ENCODE measurements at regions not wholly inside any gene's neighbourhood (a gene's known extent, or its start where the extent isn't known, plus 50 kb on each side); places are given as distances from the start of the nearest gene placed in this dataset.

- DNase-seq, result peak; percentile 4
Observed at GRCh38 chr11:128361451-128362020, 225.8 kb downstream of the ETS1 start.

DNA sequence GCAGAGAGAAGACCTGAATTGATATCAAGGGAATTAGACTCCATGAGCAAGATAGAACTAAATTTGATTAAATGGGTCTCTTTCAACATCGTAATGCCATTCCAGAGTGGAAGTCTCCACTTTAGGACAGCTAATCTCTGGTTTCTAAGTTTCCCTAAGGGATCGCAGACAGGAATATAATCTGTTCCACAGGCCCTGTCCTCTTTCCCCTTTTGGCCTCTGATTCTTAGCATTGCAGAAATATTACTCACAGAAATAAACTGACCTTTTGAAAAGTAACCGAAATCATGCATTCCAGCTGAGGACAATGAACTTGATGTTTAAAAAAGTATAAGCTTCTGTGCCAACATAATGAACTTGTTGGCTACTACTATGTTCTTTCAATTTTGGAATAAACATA is 227.8 kb downstream of the ETS1 start:
- DNase-seq, result no peak

DNA sequence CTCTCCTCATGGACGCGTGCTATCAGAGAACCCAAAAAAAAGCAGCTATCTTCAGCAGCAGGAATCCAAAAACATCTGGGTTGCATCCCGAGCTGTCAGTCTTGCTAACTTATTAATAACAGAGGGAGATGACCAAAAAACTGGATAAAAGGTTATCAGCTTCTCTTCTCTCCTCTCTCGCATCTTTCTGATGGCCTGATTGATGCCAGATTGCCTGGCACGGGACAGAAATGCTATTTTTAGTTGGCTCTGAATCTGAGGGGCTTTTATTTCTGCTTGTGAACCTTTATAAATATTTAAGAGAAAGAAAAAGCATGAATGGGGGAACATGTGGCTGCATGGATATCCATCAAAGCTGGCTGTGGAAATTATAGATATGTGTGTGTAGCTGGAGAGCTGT is 230.3 kb downstream of the ETS1 start:
- DNase-seq, result no peak

GRCh38 chr11:128355558-128355957 is 231.8 kb downstream of the ETS1 start:
- no peak for DNase-seq

GRCh38 chr11:128354476-128354875 is 232.9 kb downstream of the ETS1 start:
- no peak for DNase-seq

DNA sequence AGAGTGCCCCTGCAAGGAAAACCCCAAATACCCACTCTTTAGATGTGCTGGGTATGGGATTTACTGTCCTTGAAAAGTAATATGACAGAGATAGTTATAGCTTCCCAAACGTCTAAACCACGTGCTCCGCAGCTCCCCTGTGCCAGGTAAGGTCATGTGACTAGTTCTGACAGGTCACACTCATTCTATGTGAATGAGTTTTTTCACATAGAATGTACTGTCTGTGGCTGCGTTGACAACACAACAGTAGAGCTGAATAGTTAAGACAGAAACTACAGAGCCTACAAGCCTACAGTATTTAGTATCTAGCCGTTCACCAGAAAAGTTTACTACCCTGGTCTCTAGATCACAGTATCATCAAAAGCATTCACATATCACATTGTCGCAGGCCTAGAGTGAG is 236.2 kb downstream of the ETS1 start:
- DNase-seq, result no peak

- DNase-seq, result no peak
Observed at GRCh38 chr11:128349650-128350299, 237.6 kb downstream of the ETS1 start.

DNA sequence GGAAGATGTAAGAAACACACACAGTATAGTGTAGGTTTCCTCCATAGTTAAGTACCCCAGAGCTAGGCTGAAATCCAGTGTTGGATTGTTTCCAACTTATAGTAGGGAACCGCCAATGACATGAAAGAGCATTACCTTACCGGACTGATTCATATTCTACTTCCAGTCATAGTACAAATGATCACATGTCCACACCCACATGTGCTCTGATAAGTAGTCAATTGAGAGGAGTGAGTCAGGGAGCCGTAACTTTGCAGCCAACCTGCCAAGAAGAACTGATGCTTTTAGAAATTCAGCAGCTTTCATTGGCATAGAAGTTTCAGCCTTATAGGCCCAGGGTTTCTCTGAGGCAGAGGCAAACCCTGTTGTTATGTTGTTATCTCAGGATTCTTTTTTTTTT is 240.6 kb downstream of the ETS1 start:
- DNase-seq, result no peak

- DNase-seq, result no peak
Observed at GRCh38 chr11:128345316-128345715, 242.0 kb downstream of the ETS1 start.

GRCh38 chr11:128343870-128344269 is 243.5 kb downstream of the ETS1 start:
- no peak for DNase-seq

DNA sequence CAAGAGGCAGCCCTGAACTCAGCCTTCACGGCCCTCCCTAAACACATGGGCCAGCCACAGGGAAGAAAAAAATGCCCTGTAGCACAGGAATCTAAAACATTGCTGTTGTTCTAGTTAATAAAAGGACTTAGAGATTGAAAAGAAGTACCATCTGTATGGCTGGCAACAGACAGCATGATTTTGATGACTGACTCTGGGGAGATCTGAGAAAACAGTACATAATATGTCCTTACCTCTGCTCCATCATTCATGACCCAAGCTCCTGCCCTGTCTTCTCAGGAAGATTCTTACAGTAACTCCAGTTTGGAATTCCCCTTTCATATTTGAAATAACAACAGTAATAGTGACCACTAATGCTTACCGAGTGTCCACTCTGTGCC is 244.2 kb downstream of the ETS1 start:
- DNase-seq, result no peak

- DNase-seq, result peak; percentile 17
Observed at GRCh38 chr11:128342511-128343134, 244.7 kb downstream of the ETS1 start.

GRCh38 chr11:128341280-128342248 is 245.8 kb downstream of the ETS1 start:
- no peak for DNase-seq

GRCh38 chr11:128339792-128340191 is 247.6 kb downstream of the ETS1 start:
- DNase-seq, result no peak

GRCh38 chr11:128338811-128339210 is 248.5 kb downstream of the ETS1 start:
- no peak for DNase-seq

- DNase-seq, result no peak
Observed at GRCh38 chr11:128336203-128336602, 251.2 kb downstream of the ETS1 start.

GRCh38 chr11:128335729-128336128 is 251.6 kb downstream of the ETS1 start:
- DNase-seq, result no peak

GRCh38 chr11:128334311-128335044 is 252.9 kb downstream of the ETS1 start:
- DNase-seq, result no peak

- no peak for DNase-seq
Observed at GRCh38 chr11:128331317-128331716, 256.0 kb downstream of the ETS1 start.

DNA sequence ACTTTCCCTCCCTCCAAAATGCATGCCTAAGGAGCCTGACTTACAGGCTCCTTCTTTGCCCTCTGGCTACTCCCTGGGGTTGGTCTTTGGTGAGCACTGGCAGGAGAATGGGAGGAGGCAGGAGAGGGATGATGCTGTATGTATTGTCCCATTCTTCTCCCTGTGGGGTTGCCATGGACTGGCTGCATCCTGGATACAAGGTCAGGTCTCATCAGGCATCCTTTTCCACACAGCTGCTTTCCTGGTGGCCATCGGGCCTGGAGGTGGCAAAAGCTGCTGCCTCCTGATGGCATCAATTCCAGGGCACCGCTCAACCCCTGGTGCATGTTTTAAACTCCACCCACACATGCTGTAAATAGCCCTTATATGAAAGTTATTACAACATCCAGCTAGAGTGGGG is 257.2 kb downstream of the ETS1 start:
- no peak for DNase-seq

GRCh38 chr11:128328955-128329551 is 258.3 kb downstream of the ETS1 start:
- no peak for DNase-seq

- no peak for DNase-seq
Observed at GRCh38 chr11:128327274-128327673, 260.1 kb downstream of the ETS1 start.

Data from MV-4-11 (cell line).